EL (cell line): ENCODE measurements at regions not wholly inside any gene's neighbourhood (a gene's known extent, or its start where the extent isn't known, plus 50 kb on each side); places are given as distances from the start of the nearest gene placed in this dataset.

ENCODE experiments used
- DNase-seq: peaks from one replicate; pipeline ENCODE4 v3.0.0-alpha.2; 2016

DNA sequence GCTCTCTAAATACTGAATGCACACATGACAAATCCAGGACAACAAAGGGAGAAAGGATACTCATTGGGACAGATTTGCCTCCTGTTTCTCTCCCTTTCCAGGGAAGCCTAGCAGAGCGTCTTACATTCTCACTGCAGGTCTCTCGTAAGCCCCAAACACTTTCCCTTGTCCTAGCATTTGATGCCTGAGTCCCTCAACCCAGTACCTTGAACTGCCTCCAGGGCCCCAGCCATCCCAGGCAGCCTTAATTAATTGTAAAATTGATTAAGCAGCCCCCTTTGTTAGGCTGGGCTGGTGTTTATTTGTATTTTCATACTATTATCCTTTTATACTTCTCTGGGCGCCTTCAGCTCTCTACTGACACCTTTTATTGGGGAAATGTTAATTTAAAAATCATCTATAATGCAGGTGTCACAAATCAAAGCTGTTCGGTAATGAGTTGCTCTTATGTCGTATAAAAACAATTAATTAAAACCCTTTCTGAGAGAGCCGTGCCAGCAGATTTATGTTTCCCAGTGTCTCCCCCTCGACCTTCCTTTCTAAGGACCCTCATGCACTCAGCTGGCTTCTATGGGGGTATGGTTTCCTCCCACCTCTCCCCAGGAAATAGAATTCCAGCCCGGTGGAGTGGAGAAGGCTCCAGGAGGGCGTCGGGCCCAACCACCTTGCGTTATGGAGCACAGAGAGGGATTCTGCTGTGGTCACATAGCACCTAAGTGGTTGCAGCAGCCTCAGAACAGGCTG lies 243.8 kb downstream of the RPS24 start:
- DNase-seq: no peak

DNA sequence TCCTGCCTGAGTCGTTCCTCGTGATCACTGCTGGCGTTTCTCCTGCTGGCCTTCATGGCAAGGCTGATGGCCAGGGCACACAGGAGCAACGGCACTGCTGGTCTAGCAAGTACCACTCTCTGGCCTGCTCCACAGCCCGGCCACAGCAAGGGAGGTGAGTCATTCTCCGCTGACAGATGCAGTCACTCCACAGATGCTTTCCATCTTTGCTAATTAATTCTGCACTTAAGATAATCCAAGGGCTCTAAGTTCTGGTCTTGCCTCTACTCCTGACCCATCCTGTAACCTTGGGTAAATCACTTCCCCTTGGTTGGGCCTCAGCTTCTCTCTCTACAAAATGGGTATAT lies 244.4 kb downstream of the RPS24 start:
- DNase-seq: peak; percentile 64

DNA sequence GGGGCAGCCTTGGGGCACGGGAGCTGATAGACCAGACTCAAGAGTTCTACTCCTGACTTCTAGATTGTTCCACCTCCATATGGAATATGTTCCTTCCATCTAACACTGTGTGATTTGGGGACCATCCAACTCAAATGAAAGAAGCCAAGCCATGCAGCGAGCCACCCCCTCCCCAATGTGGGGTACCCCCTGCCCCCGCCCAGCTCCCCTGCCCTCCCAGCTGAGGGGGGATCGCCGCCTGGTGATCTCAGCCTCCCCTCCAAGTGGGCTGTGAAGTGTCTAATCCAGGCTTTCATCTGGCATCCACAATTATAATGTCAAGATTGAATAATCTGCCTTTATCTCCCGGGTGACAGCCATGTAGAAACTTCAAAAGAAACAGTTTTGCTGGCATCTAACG lies 246.1 kb downstream of the RPS24 start:
- DNase-seq: no peak

DNA sequence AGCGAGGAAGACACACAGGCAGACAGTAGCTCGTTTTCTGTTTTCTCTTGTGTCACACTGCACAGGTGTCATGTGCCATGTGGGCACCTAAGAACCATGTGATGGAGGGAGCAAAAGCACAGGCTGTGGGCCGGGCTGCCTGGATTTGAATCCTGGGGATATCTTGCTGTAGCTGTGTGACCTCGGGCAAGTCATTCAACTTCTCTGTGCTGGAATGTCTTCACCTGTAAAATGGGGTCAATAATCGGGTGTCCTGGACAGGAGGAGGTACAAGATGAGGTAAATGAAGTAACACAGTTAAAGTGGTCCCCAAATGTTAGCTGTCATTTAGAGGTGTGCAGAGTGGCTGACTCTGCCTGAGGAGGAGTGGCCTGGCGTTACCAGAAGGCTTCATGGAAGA lies 246.9 kb downstream of the RPS24 start:
- no peak for DNase-seq

DNA sequence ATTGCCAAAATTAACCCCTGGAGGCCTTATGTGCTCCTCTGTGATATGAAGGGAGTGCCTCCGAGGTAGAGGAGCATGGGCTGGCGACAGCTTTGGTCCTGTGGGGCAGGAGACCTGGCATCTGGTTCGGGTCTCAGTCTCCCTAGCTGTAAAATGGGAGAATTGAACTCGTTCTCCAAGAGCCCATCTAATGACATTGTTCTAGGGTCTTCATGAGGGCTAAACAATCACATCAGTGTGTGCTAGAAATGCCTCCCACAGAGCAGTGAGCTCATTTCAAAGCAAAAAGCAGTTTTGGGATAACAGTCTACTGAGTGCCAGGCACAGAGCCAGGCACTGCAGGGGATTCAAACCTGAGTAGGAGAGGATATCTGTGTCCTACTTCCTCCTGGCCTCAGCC lies 248.0 kb downstream of the RPS24 start:
- DNase-seq: no peak

DNA sequence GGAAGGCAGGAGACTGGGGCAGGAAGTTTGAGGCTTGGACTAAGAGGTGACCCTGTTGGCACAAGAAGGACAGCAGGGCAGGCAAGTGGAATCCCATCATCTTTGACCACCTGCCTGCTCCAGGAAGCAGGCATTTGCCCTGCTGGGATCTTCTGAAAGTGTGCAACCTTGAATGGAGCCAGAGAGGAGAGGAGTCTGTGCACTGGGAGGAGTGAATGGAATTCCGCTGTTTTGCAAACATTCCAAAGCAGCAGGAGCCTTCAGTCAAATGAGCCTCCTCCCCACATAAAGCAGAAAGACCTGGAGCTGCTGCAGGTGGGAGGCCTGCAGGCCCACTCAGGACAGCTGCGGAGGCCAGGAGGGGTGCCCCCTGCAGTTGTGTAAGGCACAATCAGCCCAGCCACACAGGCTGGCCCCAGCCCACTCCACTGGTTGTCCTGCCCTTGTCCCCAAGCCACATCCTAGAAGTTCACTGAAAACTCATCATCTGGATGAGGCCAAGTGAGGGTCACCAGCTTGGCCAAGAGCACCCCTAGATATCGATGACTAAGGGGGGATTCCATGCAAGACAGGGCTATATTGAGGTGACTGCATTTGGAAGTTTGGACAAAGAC lies 249.5 kb downstream of the RPS24 start:
- DNase-seq: no peak

DNA sequence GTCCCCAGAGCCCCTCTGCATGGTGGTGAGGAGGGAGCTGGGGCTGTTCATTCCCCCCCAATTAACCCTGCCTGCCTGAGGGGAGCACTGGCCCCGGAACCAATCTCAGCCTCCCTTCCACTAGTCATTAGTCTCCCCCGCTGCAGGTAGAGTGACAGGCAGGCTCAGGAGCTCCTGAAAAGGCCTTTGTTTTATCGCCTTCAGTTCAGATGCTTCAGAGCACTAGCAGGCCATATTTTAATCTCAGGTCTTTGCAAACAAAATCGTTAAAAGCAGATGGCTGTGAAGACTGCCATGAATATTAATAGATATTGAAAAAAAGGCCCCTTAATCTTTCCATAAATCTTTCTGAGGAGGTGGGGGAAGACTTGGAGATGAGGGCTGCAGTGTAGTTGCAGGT lies 250.7 kb downstream of the RPS24 start:
- DNase-seq: no peak

DNA sequence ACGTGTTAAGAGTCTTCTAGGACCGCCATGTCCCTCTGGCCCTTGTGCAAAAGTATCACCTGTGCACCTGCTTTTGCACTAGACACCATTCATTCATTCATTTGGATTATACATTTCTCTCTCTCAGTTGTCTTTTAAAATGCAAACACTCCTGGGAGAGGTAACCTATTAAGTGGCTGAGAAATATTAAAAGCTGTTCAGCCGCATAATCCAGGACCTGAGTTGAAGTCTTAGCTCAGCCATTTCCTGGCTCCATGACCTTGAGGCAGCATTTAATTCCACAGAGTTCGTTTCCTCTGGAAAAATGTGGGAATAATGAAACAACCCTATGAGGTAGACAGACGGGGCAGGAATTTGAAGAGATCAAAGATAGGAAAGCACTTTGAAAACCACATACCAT lies 251.6 kb downstream of the RPS24 start:
- no peak for DNase-seq

DNA sequence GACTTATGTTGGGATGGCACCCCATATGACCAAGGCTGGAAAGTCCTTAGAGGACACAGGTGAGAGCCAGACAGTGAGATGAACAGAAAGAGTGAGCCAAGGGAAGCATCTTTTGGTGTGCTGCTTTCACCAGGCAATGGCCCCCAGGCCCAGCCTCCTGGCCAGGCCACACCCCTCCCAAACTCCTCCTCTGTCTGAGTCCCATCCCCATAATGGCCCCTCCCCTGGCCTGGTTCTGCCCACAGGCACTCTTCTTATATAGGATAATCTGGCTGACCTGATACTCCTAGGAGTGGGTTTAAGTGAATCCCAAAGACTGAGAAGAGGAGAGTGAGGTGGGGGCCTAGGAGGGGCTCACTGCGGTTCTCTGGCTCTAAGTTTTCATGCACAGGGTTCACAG lies 252.5 kb downstream of the RPS24 start:
- no peak for DNase-seq

DNA sequence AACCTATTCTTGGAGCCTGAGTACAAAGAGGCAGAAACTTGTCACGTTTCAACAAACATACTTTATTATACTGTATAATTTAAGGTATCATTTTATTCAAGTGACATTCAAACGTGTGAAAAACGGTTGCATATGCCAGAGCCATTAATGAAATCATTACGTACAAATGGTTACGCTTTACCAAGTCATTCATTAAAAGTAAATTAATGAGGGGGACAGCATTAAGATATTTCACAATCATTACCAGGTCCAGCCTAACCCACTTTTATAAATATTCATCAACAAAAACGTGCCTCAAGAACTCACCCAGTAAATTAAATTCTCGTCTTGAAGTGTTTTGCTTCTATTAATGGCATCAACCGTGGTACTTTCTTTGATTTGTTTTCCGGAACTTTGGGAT lies 253.0 kb downstream of the RPS24 start:
- no peak for DNase-seq

DNA sequence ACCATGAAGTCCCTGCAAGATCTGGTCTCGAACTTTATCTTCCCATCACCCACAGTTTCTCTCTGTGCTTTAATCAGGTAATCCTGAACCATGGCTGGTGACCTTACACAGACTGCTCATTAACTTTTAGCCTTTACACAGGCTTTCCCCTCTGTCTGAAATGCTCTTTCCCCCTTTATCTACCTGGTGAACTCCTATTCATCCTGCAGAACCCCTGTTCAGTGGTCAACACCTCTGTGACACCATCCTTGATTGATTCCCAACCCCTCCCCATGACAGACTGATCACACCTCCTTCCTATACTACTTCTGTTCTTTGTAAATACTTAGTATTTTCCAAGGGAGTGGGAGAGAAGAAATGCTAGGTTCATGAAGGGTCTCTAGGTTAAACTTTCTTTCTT lies 254.0 kb downstream of the RPS24 start:
- DNase-seq: no peak

DNA sequence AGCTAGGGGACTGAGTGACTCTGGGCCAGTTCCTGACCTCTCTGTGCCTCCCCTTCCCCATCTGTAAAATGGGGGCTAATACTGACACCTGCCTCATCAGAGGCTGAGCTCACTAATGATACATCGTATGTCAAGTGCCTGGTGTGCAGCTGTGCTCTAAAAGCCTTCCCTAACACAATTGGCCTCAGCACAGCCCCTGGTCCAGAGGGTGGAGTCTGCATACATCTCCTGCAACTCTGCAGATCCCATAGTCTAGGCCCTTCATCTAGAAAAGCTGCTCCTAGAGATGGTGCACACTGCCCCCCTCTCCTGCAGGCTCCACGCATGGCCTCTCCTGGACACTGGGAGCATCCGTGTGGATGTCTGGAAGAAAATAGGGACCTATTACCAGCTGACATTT lies 255.0 kb downstream of the RPS24 start:
- DNase-seq: no peak

DNA sequence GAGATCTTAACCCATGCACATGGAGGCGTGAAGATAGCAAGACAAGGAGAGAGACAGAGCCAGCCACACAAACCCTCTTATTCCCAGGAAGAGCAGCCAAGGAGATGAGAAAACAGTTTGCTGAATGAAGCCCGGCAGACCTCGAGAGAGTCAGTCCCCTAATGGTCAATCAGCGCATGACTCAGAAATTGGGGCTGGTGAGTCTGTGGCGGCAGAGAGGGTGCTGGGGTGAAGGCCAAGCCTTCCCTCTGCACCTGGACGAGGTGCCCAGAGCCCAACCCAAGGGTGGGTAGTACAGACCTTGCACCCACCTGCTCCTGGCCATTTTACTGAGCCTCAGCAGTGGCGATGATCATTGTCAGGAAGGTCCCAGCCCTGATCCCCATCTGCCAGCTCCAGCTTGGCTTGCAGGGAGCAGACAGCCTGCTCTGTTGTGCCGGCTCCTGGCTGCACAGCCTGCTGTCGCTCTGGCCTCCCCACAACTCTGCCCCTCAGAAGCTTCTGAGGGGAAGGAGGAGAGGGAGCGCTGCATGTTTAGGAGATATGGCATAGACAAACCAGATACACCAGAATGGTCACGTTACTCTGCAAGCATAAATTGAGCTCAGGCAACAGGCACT lies 256.6 kb downstream of the RPS24 start:
- peak; percentile 16 for DNase-seq

DNA sequence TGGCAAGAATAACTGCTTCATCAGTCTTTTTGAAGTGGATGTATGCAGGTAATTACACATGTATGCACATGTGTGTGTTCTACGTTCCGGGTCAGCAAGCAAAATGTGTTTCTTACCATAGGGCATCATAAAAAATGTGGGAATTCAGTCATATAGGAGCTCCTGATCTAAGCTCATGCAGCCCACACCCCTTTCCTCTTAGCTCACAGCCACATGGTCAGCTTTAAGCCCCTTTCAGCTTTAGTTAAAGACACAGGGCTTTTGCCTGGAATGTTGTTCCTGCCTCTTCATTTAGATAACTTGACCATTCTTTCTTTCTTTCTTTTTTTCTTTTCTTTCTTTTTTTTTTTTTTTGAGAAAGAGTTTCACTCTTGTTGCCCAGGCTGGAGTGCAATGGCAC lies 258.1 kb downstream of the RPS24 start:
- no peak for DNase-seq

DNA sequence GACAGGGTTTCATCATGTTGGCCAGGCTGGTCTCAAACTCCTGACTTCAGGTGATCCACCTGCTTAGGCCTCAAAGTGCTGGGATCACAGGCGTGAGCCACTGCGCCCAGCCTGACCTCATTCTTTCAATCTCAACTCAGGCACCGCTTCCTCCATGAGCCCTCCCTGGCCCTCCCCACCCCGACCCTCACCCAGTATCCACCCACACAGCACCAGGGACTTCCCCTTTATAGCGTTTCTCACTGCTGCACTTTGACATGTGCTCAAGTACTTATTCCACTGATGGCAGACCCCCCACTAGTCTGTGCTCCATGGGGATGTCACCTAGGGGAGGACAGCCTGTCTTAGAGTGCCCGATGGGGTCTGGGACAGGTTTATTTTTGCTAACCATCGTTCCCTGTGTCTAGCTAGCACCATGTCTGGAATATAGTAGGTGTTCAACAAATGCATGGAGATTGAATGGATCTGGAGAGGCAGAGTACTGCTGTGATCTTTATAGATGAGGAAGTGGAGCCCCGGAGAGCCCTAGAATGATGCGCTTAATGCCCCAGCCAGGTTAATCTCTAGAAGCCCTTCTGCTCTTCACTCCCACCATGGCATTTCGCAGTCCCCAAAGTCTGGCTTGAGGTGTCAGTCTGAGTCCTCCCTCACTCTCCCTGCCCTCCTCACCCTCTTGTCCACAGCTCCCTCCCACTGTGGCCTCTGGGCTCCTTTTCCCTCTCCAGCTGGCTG lies 258.8 kb downstream of the RPS24 start:
- DNase-seq: no peak

DNA sequence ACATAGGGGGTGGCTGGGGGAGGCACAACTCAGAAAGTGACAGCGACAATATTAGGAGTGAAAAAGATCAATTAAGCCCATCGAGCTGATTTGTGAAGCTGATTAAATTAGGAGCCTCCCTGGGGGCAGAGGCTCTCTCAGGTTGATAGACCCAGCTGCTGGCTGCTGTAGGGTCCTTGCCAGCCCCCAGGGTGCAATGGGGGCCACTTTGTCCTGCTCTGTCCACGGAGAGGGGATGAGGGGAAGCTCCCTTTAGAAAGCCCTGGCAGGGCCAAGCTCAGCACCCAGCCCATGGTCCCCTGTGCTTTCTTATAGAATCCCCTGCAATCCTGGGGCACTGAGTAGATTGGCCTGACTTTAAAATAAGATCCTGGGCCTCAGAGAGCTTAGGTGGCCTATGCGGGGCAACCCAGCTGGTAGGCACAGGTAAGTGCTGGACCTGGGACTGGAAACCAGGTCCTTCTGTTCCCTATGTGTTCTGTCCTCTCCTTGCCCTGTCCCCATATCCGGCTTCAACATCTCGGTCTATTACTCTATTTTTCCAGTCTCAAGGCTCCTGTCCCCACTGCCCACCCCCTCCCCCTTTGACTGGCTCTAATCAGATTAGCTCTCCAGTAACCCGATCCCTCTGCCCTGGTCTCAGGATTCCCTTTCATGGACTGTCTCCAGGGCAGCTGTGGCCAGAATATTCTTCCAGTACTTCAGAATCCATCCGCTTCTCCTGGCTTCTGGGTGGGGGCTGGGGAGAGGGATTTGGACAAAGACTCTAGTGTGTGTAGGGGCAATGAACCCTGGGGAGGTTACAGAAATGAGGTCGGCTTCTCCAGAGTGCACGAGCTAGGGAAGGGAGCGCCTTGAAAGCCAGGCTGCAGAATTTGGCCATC lies 259.6 kb downstream of the RPS24 start:
- DNase-seq: no peak

DNA sequence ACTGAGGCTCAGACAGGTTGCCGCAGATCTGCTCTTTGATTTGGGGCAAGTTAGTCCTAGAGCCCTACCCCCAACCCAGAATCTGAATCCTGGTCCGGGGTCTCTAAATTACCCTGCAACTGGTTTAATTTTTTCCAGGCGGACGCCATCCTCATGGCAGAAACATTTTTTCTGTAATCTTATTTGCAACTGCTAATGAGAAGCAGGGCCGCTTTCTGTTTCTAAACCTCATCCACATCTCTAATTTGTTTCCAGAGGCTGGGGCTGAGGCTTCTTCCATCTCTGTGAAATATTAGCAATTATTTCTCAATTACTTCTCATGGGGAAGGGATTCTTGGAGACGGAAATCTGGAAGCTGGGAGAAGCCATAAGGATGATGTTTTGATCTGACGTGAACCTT lies 261.6 kb downstream of the RPS24 start:
- DNase-seq: no peak

DNA sequence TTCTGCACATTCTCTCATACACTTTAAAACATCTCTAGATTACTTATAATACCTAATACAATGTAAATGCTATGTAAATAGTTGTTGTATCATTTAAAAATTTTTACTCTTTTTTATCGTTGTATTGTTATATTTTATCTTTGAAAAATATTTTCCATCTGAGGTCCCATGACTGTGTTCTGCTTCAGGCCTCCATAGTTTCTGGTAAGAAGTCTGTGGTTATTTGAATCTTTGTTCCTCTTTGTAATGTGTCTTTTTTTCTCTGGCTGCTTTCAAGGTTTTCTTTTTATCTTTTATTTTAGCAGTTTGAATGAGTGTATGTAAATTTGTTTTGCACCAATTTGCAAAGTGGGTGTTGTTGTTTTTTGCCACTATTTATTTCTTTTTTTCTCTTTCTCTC lies 263.1 kb downstream of the RPS24 start:
- DNase-seq: no peak

DNA sequence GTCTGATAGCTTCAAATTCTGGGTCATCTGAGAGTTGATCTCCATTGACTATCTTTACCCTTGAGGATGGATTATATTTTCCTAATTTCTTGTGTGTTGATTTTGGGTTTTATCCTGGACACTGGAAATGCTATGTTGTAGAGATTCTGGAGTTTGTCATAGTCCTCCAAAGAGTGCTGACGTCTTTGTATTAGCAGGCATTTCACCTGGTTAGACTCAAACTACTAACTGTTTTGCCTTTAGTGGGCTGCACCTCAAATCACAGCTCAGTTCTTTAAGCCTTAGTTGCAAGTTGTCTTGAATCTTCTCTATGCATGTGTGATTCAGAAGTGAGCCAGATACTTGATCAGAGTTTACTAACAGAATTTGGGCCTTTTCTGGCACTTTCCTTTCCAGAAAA lies 264.3 kb downstream of the RPS24 start:
- DNase-seq: no peak

DNA sequence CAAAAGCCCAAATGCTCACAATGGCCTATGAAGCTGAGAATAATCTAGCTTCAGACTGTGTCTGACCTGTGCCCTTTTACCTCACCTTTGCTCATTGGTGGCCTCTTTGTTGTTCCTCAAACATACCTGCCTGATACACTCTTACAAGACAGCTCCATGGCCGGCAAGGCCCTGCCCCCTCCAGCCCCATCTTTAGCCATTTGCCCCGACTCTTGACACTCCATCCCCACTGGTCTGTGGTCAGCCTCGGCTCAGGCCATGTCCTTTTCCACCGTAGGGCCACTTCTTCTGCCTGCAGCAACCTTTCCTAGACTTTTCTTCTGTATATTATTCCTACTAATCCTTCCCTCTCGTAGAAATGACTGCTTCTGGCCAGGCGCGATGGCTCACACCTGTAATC lies 265.2 kb downstream of the RPS24 start:
- DNase-seq: no peak

DNA sequence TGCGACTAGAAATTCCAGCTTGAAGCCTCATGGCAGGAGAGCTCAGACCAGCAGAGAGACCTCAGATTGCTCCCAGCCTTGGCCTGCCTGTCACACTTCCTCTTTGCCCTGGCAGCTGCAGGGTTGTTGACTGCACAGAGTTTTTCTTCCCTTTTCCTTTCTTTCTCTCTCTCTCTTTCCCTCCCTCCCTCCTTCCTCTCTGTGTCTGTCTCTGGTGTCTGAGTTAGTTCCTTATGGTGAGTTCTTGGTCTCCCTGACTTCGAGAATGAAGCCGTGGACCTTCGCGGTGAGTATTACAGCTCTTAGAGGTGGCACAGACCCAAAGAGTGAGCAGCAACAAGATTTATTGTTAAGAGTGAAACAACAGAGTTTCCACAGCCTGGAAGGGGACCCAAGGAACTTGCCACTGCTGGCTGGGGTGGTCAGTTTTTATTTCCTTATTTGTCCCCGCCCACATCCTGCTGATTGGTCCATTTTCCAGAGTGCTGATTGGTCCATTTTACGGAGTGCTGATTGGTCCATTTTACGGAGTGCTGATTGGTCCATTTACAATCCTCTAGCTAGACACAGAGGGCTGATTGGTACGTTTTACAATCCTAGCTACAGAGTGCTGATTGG lies 266.3 kb downstream of the RPS24 start:
- DNase-seq: no peak

DNA sequence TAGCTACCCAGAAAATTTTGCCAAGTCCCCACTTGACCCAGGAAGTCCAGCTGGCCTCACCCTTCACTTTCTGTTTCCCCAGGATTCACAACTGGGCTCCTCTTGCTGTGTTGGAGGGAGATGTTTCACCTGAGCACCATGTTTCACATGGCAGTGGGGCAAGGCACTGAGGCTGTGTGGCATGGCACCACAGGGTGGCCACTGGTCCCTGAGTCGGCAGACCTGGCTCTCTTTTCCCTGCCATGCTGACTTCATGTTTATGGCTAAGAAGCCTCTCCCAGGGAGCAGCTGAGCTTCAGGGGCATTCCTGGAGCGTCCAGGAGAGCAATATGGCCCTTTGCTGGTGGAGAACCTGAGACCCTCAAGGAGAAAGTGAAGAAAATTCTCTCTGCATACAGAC lies 266.9 kb downstream of the RPS24 start:
- DNase-seq: no peak

DNA sequence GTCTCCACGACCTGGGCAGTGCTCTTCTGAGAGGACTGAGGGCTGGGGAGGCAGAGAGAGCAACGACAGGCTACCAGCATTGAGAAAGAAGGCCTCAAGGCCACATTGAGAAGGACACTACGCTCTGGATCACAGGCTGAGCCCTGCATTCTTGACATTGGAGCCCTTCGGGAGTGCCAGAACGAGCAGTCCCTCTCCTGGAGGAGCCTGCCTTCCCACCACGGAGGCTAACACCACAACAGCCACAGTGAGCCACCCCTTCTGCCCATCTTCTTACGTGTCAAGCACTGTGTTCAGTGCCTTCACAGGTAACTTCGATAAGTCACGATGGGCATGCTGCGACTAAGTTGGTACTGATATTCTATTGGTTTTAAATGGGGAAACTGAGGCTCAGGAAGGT lies 267.8 kb downstream of the RPS24 start:
- DNase-seq: no peak
